ENCODE measurements at regions not wholly inside any gene's neighbourhood (a gene's known extent, or its start where the extent isn't known, plus 50 kb on each side); places are given as distances from the start of the nearest gene placed in this dataset.

- H3K36me3 ChIP-seq: no peaks in the 10 kb centered on the region
- TF ChIP-seq CTCF (IDR thresholded peaks at IDR 0.05): no peak
- no peaks in the 10 kb centered on the region for H3K27me3 ChIP-seq
- peaks cover 6 to 7% of the 10 kb centered on the region in 2 experiments for H3K4me1 ChIP-seq (ENCODE audit: control insufficient read depth in 1 of 2, insufficient read depth in 1 of 2, low read depth in 1 of 2, low read length in 1 of 2)
- no peaks in the 10 kb centered on the region for H3K9me3 ChIP-seq
- H3K4me3 ChIP-seq (ENCODE audit: low read depth in 1 of 2, low read length in 1 of 2): no peak overlapping the region
- no peak overlapping the region for H3K27ac ChIP-seq
These were observed 103.6 kb upstream of the TBL1XR1 start for GRCh38 chr3:177300842-177301241.

- H3K27ac ChIP-seq: no peak overlapping the region
- no peaks in the 10 kb centered on the region for H3K4me1 ChIP-seq (ENCODE audit: control insufficient read depth in 1 of 2, insufficient read depth in 1 of 2, low read depth in 1 of 2, low read length in 1 of 2)
- no peak overlapping the region for H3K4me3 ChIP-seq (ENCODE audit: low read depth in 1 of 2, low read length in 1 of 2)
These were observed 109.0 kb upstream of the TBL1XR1 start for GRCh38 chr3:177306252-177306651.

GRCh38 chr3:177307391-177307790, 110.1 kb upstream of the TBL1XR1 start:
- H3K4me1 ChIP-seq (ENCODE audit: control insufficient read depth in 1 of 2, insufficient read depth in 1 of 2, low read depth in 1 of 2, low read length in 1 of 2): no peaks in the 10 kb centered on the region
- H3K27me3 ChIP-seq: no peaks in the 10 kb centered on the region
- no peak for TF ChIP-seq CTCF (IDR thresholded peaks at IDR 0.05)
- H3K27ac ChIP-seq: no peak overlapping the region
- H3K4me3 ChIP-seq (ENCODE audit: low read depth in 1 of 2, low read length in 1 of 2): no peak overlapping the region
- H3K36me3 ChIP-seq: no peaks in the 10 kb centered on the region
- H3K9me3 ChIP-seq: no peaks in the 10 kb centered on the region

More at GRCh38 chr3:177306252-177306651, 109.0 kb upstream of the TBL1XR1 start:
- TF ChIP-seq CTCF (IDR thresholded peaks at IDR 0.05): no peak
- no peaks in the 10 kb centered on the region for H3K27me3 ChIP-seq
- H3K9me3 ChIP-seq: no peaks in the 10 kb centered on the region
- H3K36me3 ChIP-seq: no peaks in the 10 kb centered on the region

- H3K9me3 ChIP-seq: no peaks in the 10 kb centered on the region
- no peak for TF ChIP-seq CTCF (IDR thresholded peaks at IDR 0.05)
- H3K4me3 ChIP-seq (ENCODE audit: low read depth in 1 of 2, low read length in 1 of 2): no peak overlapping the region
- no peaks in the 10 kb centered on the region for H3K27me3 ChIP-seq
- H3K36me3 ChIP-seq: no peaks in the 10 kb centered on the region
- no peaks in the 10 kb centered on the region for H3K4me1 ChIP-seq (ENCODE audit: control insufficient read depth in 1 of 2, insufficient read depth in 1 of 2, low read depth in 1 of 2, low read length in 1 of 2)
- no peak overlapping the region for H3K27ac ChIP-seq
These were observed 110.5 kb upstream of the TBL1XR1 start for GRCh38 chr3:177307826-177308225.

- H3K4me3 ChIP-seq (ENCODE audit: low read depth in 1 of 2, low read length in 1 of 2): no peak overlapping the region
- no peak for TF ChIP-seq CTCF (IDR thresholded peaks at IDR 0.05)
- no peaks in the 10 kb centered on the region for H3K36me3 ChIP-seq
These were observed 111.0 kb upstream of the TBL1XR1 start for GRCh38 chr3:177308286-177308685.

GRCh38 chr3:177308911-177309310, 111.6 kb upstream of the TBL1XR1 start:
- H3K27me3 ChIP-seq: no peaks in the 10 kb centered on the region
- no peak overlapping the region for H3K27ac ChIP-seq
- TF ChIP-seq CTCF (IDR thresholded peaks at IDR 0.05): no peak
- H3K4me3 ChIP-seq (ENCODE audit: low read depth in 1 of 2, low read length in 1 of 2): no peak overlapping the region
- no peaks in the 10 kb centered on the region for H3K9me3 ChIP-seq
- H3K4me1 ChIP-seq (ENCODE audit: control insufficient read depth in 1 of 2, insufficient read depth in 1 of 2, low read depth in 1 of 2, low read length in 1 of 2): no peaks in the 10 kb centered on the region
- no peaks in the 10 kb centered on the region for H3K36me3 ChIP-seq

More at GRCh38 chr3:177308286-177308685, 111.0 kb upstream of the TBL1XR1 start:
- no peaks in the 10 kb centered on the region for H3K27me3 ChIP-seq
- H3K9me3 ChIP-seq: no peaks in the 10 kb centered on the region
- no peaks in the 10 kb centered on the region for H3K4me1 ChIP-seq (ENCODE audit: control insufficient read depth in 1 of 2, insufficient read depth in 1 of 2, low read depth in 1 of 2, low read length in 1 of 2)
- no peak overlapping the region for H3K27ac ChIP-seq
